ENCODE measurements at regions not wholly inside any gene's neighbourhood (a gene's known extent, or its start where the extent isn't known, plus 50 kb on each side); places are given as distances from the start of the nearest gene placed in this dataset.

GRCh38 chr10:52703451-52703850, 69.1 kb downstream of the MBL2 start:
- no peak for DNase-seq (ENCODE audit: low read depth)

GRCh38 chr10:52703898-52704297, 68.7 kb downstream of the MBL2 start:
- no peak for DNase-seq (ENCODE audit: low read depth)

GRCh38 chr10:52706332-52707070, 66.1 kb downstream of the MBL2 start:
- no peak for DNase-seq (ENCODE audit: low read depth)
